ENCODE measurements at regions not wholly inside any gene's neighbourhood (a gene's known extent, or its start where the extent isn't known, plus 50 kb on each side); places are given as distances from the start of the nearest gene placed in this dataset.
"Not testable (repeated sequence)": the region's sequence is repeated elsewhere in the genome, so short reads cannot be mapped to it uniquely, and the experiment has no call there.

- DNase-seq, result no peak
Measured at GRCh38 chr12:119931402-119931801, 54.3 kb upstream of the CIT start.

- DNase-seq, result no peak
Measured at GRCh38 chr12:119932921-119933320, 55.8 kb upstream of the CIT start.

GRCh38 chr12:119934780-119935179, 54.3 kb upstream of the BICDL1 start:
- not testable (repeated sequence) for DNase-seq

- DNase-seq, result no peak
Measured at GRCh38 chr12:119936705-119937311, 52.2 kb upstream of the BICDL1 start.

GRCh38 chr12:119938049-119938667, 50.9 kb upstream of the BICDL1 start:
- peak; percentile 45 to 82 (median 76) for DNase-seq

Measured in NCI-H1417 (cell line).